DLD1 (cell line): ENCODE measurements at regions not wholly inside any gene's neighbourhood (a gene's known extent, or its start where the extent isn't known, plus 50 kb on each side); places are given as distances from the start of the nearest gene placed in this dataset.

Source experiments
- in situ Hi-C: cut with HindIII; loops from 2 replicates; pipeline ENCODE4 v1.10.0; 2017; ENCODE audit warnings: low sequenced_read_pairs

GRCh38 chr1:36691374-36691773 lies 208.7 kb upstream of the CSF3R start:
- in situ Hi-C loops, result no loop called here

DNA sequence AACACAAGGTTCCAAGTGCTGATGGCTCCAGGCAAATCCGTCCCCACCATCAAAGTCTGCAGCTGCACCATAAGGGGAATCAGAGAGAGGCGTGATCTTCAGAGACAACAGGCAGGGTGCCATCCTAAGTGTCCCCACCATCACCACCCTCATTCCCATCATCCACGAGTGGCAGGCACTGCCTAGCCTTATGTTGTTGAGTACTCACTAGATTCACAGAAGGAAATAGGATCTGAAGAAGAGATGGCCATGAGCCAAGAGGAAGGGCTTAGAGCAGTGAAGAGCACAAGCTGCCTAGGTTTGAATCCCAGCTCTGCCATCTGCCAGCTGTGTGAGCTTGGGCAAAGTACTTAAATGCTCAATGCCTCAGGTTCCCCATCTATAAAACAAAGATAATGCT lies 207.3 kb upstream of the CSF3R start:
- in situ Hi-C loops, result no loop called here

DNA sequence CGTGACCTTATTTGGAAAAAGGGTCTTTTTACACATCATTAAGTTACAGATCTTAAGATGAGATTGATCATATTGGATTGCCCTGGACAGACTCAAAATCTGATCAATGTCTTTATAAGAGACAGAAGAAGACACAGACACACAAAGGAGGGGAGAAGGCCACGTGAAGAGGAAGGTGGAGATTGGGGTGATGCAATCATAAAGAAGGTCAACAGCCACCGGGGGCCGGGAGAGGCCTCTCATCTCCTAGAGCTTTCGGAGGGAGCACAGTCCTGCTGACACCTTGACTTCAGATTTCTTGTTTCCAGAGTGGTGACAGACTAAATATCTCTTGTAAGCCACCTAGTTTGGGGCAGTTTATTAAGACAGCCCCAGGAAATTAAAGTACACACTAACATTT lies 204.6 kb upstream of the CSF3R start:
- in situ Hi-C loops, result no loop called here

DNA sequence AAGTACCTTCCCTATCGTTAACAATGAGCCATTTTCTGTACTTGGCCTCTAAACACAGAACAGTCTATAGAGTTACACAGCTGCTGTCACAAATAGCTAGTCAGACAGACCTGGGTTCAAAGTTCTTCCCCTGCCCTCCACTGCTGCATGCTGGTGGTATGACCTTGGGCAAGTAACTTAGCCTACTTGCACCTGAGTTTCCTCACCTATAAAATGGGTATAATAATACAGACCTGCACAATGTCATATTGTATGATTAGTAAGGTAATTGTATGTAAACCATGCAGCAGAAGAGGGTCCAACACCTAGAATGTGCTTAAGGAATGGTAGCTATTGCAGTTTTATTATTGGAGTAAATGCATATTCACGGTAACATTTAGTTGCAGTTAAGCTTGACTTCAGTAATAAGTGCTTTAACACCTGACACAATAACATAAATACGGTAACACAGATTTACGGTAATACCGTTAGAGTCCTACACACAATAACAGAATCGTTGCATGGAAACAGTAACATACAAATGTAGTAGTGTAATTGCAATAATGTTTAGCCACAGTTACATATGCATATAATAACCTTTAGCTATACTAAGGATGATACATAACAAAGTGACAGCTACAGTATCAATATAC lies 193.3 kb upstream of the CSF3R start:
- in situ Hi-C loops, result no loop called here

DNA sequence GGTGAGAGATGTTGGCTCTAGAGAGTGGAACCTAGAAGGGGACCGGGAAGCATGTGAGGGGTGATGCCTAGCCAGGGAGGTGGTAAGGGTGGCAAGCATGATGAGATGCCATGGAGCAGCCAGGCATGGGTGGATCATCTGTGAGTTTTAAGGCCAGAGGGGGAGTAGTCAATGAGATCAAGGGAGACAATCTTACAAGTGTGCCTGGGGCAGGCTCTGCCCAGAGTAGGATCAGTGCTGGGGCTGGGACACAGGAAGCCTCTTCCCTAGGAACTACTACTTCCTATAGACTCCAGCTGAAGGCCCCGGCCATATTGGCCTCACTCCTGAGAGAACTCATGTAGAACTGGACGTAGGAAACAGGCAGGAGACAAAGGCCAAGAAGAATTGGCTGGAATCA lies 192.4 kb upstream of the CSF3R start:
- in situ Hi-C loops, result no loop called here

DNA sequence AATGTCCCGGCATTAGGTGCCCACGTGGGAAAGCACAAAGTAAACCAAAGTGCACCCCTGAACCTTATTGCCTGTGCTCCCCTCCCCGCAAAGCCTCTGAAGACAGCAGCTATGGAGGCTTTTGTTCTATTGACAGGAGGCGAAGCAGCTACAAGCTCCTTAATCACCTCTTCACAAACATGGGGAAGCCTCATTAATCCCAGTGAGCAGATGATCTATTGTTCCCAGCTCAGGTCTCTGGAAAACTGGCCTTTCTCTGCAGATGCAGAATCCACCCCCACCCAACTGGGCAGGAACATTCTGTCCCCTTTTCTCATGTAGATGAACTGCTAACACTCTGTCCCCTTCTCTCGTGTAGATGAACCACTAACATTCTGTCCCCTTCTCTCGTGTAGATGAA lies 190.5 kb upstream of the CSF3R start:
- in situ Hi-C loops, result no loop called here

DNA sequence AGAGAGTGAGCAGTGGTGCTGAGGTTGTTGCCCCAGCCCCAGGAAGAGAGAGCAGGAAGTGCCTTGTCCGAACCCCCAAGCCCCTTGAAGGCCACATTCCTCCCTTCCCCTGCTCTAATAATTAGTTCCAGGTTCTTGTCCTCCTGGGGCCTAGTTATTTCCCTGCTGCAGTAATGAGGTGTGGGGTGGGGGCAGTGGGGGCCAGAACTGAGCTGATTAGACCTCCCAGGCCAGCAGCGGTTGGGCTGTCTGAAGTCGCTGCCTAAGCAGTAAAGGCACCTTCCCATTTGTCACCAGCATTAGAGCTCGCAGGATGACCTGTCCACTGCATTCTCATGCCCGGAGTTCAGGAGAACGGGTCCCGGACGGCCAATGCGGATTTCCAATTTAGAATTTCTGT lies 186.5 kb upstream of the CSF3R start:
- in situ Hi-C loops, result no loop called here

- in situ Hi-C loops, result no loop called here
Measured at GRCh38 chr1:36667836-36668235, 185.1 kb upstream of the CSF3R start.

GRCh38 chr1:36667256-36667655 lies 184.5 kb upstream of the CSF3R start:
- in situ Hi-C loops, result no loop called here

GRCh38 chr1:36665478-36666080 lies 182.9 kb upstream of the CSF3R start:
- in situ Hi-C loops, result no loop called here

DNA sequence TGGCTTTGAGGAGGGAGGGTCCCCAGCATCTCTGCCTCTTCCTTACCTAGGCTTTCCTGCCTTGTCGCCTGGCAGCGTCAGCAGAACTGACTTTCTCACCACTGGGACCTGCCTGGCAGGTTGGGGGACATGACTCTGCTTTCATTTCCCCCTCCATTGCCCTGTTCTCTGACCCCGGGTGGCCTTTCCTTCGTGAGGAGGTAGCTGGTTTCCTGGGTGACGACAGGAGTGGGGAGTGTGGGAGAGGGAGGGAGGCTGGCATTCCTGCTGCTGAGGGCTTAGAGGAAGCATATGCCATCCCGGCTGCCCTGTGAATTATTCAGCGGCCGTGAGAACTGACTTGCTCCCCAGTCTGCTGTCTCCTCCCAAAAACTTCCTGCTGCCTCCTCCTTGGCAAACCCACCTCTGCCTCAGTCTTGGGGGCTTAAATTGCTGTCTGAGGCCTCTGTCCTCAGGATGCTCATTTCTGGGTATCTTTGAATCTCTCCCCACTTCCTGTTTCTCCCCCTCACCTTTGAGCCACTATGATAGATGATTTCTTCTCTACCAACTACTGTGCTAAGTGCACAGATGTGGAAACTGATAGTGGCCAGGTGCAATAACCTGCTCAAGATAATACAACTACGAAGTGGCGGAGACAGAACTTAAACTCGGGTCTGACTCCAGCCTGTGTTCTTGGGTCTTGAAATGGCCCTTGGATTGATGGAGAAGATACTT lies 182.0 kb upstream of the CSF3R start:
- in situ Hi-C loops, result no loop called here

DNA sequence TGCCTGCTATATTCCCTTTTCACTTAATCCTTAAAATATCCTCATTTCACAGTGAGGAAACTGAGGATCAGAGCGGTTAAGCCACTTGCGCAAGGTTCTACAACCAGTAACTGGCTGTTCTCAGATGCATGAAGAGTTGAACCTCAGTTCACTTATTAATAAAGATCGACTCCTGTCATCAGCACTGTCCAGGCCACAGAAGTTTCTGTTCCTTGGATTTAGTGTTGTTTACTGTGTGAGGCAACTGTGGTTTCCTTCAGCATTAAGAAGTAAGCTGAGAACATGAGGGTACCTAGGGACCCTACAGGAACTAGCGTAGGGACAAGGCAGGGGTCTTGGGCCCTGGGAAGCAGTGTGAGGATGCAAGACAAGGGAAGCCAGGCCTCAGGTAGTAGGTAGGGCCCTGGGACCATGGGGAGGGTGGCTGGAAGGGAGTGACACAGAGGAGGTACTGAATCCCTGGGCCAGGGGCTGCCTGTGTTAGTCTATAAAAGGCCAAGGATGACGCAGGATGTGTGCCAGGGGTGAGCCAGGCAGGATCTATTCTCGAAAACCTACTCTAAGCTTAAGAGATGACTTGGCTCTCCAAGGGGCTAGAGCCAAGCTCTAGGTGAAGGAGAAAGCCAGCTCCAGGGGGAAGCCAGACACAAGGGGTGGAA lies 181.2 kb upstream of the CSF3R start:
- in situ Hi-C loops, result no loop called here

DNA sequence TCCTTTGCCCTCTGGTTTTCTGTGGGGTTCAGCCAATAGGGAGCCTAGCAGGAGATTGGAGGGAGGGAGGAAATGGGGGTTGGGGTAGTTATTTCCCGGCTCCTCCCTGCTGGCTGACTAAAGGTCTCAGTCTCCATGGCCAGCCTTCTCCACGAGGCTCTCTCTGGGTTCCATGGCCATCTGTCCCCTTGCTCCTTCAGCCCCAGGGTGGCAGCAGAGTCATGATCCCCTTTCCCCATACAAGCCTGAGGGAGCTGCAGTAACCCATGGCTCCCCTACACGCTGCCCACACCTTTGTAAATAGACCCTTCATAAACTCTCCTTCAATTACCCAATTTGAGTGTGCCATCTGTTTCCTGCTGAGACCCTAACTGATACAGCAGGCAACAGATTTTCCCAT lies 176.1 kb upstream of the CSF3R start:
- in situ Hi-C loops, result loop anchor here (5.0 kb wide), 1 partner anchor 72 kb away; no protein-coding TSS in a partner anchor

- in situ Hi-C loops, result loop anchor here (5.0 kb wide), 1 partner anchor 71 kb away; no protein-coding TSS in a partner anchor
Measured at GRCh38 chr1:36657826-36658225, 175.1 kb upstream of the CSF3R start.

GRCh38 chr1:36656838-36657237 lies 174.1 kb upstream of the CSF3R start:
- in situ Hi-C loops, result loop anchor here (5.0 kb wide), 1 partner anchor 70 kb away; no protein-coding TSS in a partner anchor

GRCh38 chr1:36656271-36656670 lies 173.6 kb upstream of the CSF3R start:
- in situ Hi-C loops, result loop anchor here (5.0 kb wide), 1 partner anchor 69 kb away; no protein-coding TSS in a partner anchor

DNA sequence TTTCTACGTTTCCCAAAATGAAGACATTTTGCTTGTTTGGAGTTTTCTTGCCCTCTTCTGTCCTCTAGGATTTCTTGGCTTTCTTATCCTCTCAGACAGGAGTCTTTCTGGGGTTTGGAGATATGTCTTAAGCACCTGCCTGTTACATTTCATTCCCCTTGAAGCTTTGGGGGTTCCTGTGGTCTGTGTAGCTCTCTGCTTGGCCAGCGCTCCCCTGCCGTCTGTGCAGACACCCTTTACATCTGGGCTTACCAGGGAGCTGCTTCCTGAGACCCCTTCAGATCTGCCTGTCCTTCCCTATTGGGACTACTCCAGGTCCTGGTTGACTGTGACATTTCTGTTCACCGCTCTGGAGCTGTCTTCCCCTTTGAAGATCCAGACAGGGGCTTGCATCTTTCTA lies 171.9 kb upstream of the CSF3R start:
- in situ Hi-C loops, result no loop called here

DNA sequence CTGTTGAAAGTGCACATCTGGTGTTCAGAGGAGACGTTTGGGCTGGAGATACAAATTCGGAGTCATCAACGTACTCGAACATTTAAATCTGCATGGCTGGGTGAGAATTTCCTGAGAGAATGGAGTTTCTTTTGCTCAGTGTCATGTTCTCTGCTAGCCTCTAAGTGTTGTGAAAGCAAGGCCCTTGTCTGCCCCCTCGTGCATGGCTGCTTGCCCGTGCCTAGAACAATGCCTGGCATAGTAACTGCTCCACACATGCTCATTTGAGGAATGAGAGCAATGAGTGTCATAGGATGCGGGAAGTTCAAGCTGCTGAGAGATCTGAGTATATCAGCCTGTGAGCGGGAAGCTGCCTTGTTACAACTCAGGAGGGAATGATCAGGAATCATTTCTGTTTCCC lies 171.1 kb upstream of the CSF3R start:
- in situ Hi-C loops, result no loop called here

- in situ Hi-C loops, result no loop called here
Measured at GRCh38 chr1:36652586-36652985, 169.9 kb upstream of the CSF3R start.

- in situ Hi-C loops, result no loop called here
Measured at GRCh38 chr1:36652011-36652410, 169.3 kb upstream of the CSF3R start.

GRCh38 chr1:36651176-36651910 lies 168.6 kb upstream of the CSF3R start:
- in situ Hi-C loops, result no loop called here
